ENCODE measurements at regions not wholly inside any gene's neighbourhood (a gene's known extent, or its start where the extent isn't known, plus 50 kb on each side); places are given as distances from the start of the nearest gene placed in this dataset.

- Histone ChIP-seq H3K27ac (ENCODE audit: low read depth, low read length, poor library complexity, severe bottlenecking) (no peak overlapping the region), H3K27me3 (ENCODE audit: insufficient read depth, low read length) (no peaks in the 10 kb centered on the region), H3K36me3 (ENCODE audit: insufficient read depth, low read length) (no peaks in the 10 kb centered on the region), H4K20me1 (ENCODE audit: insufficient read depth, low read length) (no peaks in the 10 kb centered on the region), H3K9me3 (ENCODE audit: low read length) (no peaks in the 10 kb centered on the region), H3K9ac (ENCODE audit: low read length) (no peak overlapping the region), H2AFZ (ENCODE audit: low read length) (no peak overlapping the region), H3K9me2 (ENCODE audit: low read depth, low read length) (no peaks in the 10 kb centered on the region), H3K79me2 (ENCODE audit: insufficient read depth, low read length) (no peaks in the 10 kb centered on the region), H3K4me3 (ENCODE audit: low read depth, low read length, poor library complexity, severe bottlenecking) (no peak overlapping the region), H3K4me1 (ENCODE audit: insufficient read depth, low read length, severe bottlenecking) (no peaks in the 10 kb centered on the region), H3K4me2 (ENCODE audit: low read length) (no peak overlapping the region), H3F3A (ENCODE audit: insufficient read depth, low read length) (no peaks in the 10 kb centered on the region)
- TF ChIP-seq EZH2 (IDR thresholded peaks at IDR 0.05; ENCODE audit: borderline replicate concordance, low read length) = no peak
- TF ChIP-seq, protein P1, sequence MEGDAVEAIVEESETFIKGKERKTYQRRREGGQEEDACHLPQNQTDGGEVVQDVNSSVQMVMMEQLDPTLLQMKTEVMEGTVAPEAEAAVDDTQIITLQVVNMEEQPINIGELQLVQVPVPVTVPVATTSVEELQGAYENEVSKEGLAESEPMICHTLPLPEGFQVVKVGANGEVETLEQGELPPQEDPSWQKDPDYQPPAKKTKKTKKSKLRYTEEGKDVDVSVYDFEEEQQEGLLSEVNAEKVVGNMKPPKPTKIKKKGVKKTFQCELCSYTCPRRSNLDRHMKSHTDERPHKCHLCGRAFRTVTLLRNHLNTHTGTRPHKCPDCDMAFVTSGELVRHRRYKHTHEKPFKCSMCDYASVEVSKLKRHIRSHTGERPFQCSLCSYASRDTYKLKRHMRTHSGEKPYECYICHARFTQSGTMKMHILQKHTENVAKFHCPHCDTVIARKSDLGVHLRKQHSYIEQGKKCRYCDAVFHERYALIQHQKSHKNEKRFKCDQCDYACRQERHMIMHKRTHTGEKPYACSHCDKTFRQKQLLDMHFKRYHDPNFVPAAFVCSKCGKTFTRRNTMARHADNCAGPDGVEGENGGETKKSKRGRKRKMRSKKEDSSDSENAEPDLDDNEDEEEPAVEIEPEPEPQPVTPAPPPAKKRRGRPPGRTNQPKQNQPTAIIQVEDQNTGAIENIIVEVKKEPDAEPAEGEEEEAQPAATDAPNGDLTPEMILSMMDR (IDR thresholded peaks at IDR 0.05; ENCODE audit: low read length) = no peak
These were observed 144.6 kb downstream of the LRIG2 start for GRCh38 chr1:113217447-113218208.

DNA sequence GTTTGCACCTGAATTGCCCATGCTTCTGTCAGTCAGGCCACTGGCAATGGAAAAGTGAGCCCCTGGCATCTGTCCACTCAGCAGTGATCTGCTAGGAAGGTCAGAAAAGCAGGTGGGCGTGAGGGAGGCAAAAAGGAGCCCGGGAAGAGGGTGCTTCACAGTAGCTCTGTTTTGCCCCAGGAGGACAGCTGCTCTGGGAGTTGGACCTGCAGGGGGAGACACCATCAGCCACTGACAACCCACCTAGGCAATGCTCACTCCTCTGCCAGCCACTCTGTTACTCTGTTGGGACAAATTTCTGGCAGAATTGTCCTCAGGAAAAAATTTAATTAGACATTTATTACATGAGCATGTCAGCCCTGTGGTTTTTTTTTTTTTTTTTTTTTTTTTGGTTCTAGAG is 146.4 kb downstream of the LRIG2 start:
- H3K9ac ChIP-seq (ENCODE audit: low read length) = no peak overlapping the region
- H3K27ac ChIP-seq (ENCODE audit: low read depth, low read length, poor library complexity, severe bottlenecking) = no peak overlapping the region
- H3K4me2 ChIP-seq (ENCODE audit: low read length) = no peak overlapping the region
- no peak overlapping the region for H3K4me3 ChIP-seq (ENCODE audit: low read depth, low read length, poor library complexity, severe bottlenecking)
- no peak for TF ChIP-seq EZH2 (IDR thresholded peaks at IDR 0.05; ENCODE audit: borderline replicate concordance, low read length)
- TF ChIP-seq, protein P1 (IDR thresholded peaks at IDR 0.05; ENCODE audit: low read length) = 0 out of 2 replicates have a peak, but pooled peaks have one; percentile 14
- no peaks in the 10 kb centered on the region for H3K9me3 ChIP-seq (ENCODE audit: low read length)
- H3F3A ChIP-seq (ENCODE audit: insufficient read depth, low read length) = no peaks in the 10 kb centered on the region
- no peaks in the 10 kb centered on the region for H3K4me1 ChIP-seq (ENCODE audit: insufficient read depth, low read length, severe bottlenecking)
- H3K79me2 ChIP-seq (ENCODE audit: insufficient read depth, low read length) = no peaks in the 10 kb centered on the region
- no peaks in the 10 kb centered on the region for H3K9me2 ChIP-seq (ENCODE audit: low read depth, low read length)
- H3K27me3 ChIP-seq (ENCODE audit: insufficient read depth, low read length) = no peaks in the 10 kb centered on the region
- no peaks in the 10 kb centered on the region for H4K20me1 ChIP-seq (ENCODE audit: insufficient read depth, low read length)
- no peak overlapping the region for H2AFZ ChIP-seq (ENCODE audit: low read length)
- H3K36me3 ChIP-seq (ENCODE audit: insufficient read depth, low read length) = no peaks in the 10 kb centered on the region

DNA sequence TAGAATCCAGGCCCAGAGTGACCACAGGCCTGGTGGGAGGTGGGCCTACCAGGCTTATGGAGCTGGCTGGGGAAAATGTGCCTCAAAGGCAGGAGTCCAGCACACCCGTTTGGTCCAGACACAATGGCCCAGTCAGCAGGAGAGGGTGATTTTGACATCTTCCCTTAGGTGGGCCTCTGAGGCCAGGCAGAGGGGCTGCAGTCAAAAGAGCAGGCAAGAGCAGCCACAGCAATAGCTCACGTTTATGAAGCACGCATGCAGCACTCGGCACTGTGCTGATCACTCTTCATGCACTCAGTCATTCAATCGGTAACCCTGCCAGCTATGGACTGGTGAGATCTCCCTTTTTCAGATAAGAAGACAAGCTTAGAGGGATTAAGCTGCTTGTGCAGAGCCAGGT is 146.8 kb downstream of the LRIG2 start:
- no peaks in the 10 kb centered on the region for H3K4me1 ChIP-seq (ENCODE audit: insufficient read depth, low read length, severe bottlenecking)

More for the DNA sequence above, 146.8 kb downstream of the LRIG2 start:
- Histone ChIP-seq H3K9me3 (ENCODE audit: low read length) (no peaks in the 10 kb centered on the region), H3K27me3 (ENCODE audit: insufficient read depth, low read length) (no peaks in the 10 kb centered on the region), H4K20me1 (ENCODE audit: insufficient read depth, low read length) (no peaks in the 10 kb centered on the region), H3F3A (ENCODE audit: insufficient read depth, low read length) (no peaks in the 10 kb centered on the region), H3K36me3 (ENCODE audit: insufficient read depth, low read length) (no peaks in the 10 kb centered on the region), H3K79me2 (ENCODE audit: insufficient read depth, low read length) (no peaks in the 10 kb centered on the region), H3K4me3 (ENCODE audit: low read depth, low read length, poor library complexity, severe bottlenecking) (no peak overlapping the region), H3K9ac (ENCODE audit: low read length) (no peak overlapping the region), H3K27ac (ENCODE audit: low read depth, low read length, poor library complexity, severe bottlenecking) (no peak overlapping the region), H3K4me2 (ENCODE audit: low read length) (no peak overlapping the region), H2AFZ (ENCODE audit: low read length) (no peak overlapping the region), H3K9me2 (ENCODE audit: low read depth, low read length) (no peaks in the 10 kb centered on the region)
- no peak for TF ChIP-seq EZH2 (IDR thresholded peaks at IDR 0.05; ENCODE audit: borderline replicate concordance, low read length)
- TF ChIP-seq, protein P1 (IDR thresholded peaks at IDR 0.05; ENCODE audit: low read length) = no peak

Data from OCI-LY1 (cell line).